ENCODE measurements at regions not wholly inside any gene's neighbourhood (a gene's known extent, or its start where the extent isn't known, plus 50 kb on each side); places are given as distances from the start of the nearest gene placed in this dataset.

DNA sequence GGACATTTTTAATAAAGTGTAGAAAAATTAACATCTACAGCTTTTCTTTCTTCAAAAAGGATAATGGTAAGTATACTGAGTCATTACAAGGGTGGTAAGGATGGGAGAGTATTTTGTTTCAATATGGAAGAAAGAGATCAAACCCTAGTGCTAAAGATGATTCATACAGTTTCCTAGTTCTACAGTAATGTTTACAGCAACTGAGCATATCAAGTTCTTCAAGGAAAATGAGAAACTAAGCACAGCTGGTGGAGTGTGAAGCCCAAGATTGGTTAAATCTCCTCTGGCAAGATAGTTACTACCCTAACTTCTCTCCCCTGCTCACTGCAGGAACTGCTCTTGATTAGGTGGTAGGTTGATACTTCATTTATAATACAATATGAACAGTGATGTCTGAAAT, 467.5 kb downstream of the XIRP2 start:
- H3K27me3 ChIP-seq (ENCODE audit: control insufficient read depth, insufficient read depth, low read length): no peaks in the 10 kb centered on the region
- H3K9me3 ChIP-seq (ENCODE audit: control insufficient read depth, insufficient read depth, low read length): peaks cover under 1% of the 10 kb centered on the region
- H3K4me3 Mint-ChIP-seq: no peak overlapping the region
- TF ChIP-seq, protein P1, sequence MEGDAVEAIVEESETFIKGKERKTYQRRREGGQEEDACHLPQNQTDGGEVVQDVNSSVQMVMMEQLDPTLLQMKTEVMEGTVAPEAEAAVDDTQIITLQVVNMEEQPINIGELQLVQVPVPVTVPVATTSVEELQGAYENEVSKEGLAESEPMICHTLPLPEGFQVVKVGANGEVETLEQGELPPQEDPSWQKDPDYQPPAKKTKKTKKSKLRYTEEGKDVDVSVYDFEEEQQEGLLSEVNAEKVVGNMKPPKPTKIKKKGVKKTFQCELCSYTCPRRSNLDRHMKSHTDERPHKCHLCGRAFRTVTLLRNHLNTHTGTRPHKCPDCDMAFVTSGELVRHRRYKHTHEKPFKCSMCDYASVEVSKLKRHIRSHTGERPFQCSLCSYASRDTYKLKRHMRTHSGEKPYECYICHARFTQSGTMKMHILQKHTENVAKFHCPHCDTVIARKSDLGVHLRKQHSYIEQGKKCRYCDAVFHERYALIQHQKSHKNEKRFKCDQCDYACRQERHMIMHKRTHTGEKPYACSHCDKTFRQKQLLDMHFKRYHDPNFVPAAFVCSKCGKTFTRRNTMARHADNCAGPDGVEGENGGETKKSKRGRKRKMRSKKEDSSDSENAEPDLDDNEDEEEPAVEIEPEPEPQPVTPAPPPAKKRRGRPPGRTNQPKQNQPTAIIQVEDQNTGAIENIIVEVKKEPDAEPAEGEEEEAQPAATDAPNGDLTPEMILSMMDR (IDR thresholded peaks at IDR 0.05): no peak
- H3K27ac Mint-ChIP-seq: no peak overlapping the region
- H3K4me1 ChIP-seq (ENCODE audit: control insufficient read depth, insufficient read depth, low read length): no peaks in the 10 kb centered on the region
- no peak for DNase-seq
- ATAC-seq: no peak
- H3K27ac ChIP-seq (ENCODE audit: low read length): no peak overlapping the region
- H3K4me1 Mint-ChIP-seq: no peaks in the 10 kb centered on the region
- no peak overlapping the region for H3K4me3 ChIP-seq (ENCODE audit: low read length)
- intact Hi-C loops (cut with micrococcal nuclease): no loop called here
- no peaks in the 10 kb centered on the region for H3K27me3 Mint-ChIP-seq (ENCODE audit: low read depth in 2 of 2)
- H3K9me3 Mint-ChIP-seq: peaks cover 0 to 4% of the 10 kb centered on the region in 2 donors
- no peaks in the 10 kb centered on the region for H3K36me3 Mint-ChIP-seq
- H3K36me3 ChIP-seq (ENCODE audit: control insufficient read depth, insufficient read depth, low read length): no peaks in the 10 kb centered on the region

DNA sequence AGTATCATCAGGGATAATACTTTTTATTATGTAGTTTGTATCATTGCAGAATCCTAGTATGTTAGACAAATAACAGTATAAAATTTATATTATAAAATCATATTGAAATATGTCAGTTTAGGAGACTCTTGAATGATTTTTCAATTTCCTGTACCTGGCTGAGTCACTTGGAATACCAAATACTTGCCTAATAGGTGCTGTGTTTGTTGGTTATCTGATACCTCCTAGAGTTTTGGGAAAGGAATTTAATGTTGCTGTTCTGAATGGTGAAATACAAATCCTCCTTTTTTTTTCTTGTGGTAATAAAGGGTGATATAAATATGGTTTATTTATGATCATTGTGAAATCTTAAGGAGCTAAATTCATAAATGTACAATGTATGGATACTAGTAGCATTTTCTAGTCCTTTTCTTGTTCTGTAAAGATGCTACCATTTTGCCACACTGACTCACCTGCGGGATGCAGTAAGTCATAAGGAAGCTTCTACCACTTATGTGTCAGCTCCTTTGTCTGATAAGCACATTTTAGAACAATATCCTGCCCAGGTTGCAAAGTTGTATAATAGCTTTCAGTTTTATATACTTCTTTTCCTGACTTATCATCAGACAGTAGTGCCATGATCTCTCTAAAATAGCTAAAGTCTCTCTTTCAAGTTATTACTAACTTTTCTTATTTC, 465.5 kb downstream of the XIRP2 start:
- Histone ChIP-seq H3K36me3 (ENCODE audit: control insufficient read depth, insufficient read depth, low read length) (no peaks in the 10 kb centered on the region), H3K4me1 (ENCODE audit: control insufficient read depth, insufficient read depth, low read length) (no peaks in the 10 kb centered on the region), H3K4me3 (ENCODE audit: low read length) (no peak overlapping the region), H3K9me3 (ENCODE audit: control insufficient read depth, insufficient read depth, low read length) (peaks cover 2% of the 10 kb centered on the region), H3K27me3 (ENCODE audit: control insufficient read depth, insufficient read depth, low read length) (no peaks in the 10 kb centered on the region), H3K27ac (ENCODE audit: low read length) (no peak overlapping the region)
- TF ChIP-seq, protein P1 (IDR thresholded peaks at IDR 0.05): no peak
- Mint-ChIP-seq H3K36me3 (no peaks in the 10 kb centered on the region), H3K9me3 (peaks cover 2 to 4% of the 10 kb centered on the region in 2 donors), H3K27me3 (ENCODE audit: low read depth in 2 of 2) (no peaks in the 10 kb centered on the region), H3K4me1 (no peaks in the 10 kb centered on the region), H3K27ac (no peak overlapping the region), H3K4me3 (no peak overlapping the region)
- DNase-seq: no peak
- intact Hi-C loops (cut with micrococcal nuclease): no loop called here
- no peak for ATAC-seq
- 82% methylated on average over 1 of the region's 1 CpG for WGBS (ENCODE audit: insufficient coverage)

DNA sequence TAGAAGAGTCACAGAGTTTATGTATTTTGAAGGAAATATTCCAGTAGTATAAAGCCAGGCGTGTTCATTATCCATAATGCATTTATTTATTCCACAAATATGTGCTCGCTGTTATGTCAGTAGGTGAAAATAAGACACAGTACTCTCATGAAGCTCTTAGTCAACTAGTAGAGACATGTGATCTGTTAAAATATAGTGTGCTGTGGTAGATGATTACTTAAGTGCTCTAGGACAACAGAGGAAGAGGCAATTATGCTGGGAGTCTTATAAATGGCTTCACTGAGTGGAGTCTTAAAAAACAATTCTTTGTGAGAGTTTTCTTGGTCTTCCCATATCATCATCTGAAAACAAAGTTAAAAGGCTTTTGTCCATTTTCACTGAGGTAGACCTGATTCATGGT, 457.3 kb downstream of the XIRP2 start:
- no peak for DNase-seq
- Mint-ChIP-seq H3K4me1 (no peaks in the 10 kb centered on the region), H3K36me3 (no peaks in the 10 kb centered on the region), H3K4me3 (no peak overlapping the region), H3K27ac (no peak overlapping the region), H3K9me3 (peaks cover 2 to 4% of the 10 kb centered on the region in 2 donors), H3K27me3 (ENCODE audit: low read depth in 2 of 2) (no peaks in the 10 kb centered on the region)
- intact Hi-C loops (cut with micrococcal nuclease): no loop called here
- H3K36me3 ChIP-seq (ENCODE audit: control insufficient read depth, insufficient read depth, low read length): no peaks in the 10 kb centered on the region
- no peaks in the 10 kb centered on the region for H3K9me3 ChIP-seq (ENCODE audit: control insufficient read depth, insufficient read depth, low read length)
- no peak overlapping the region for H3K4me3 ChIP-seq (ENCODE audit: low read length)
- H3K27me3 ChIP-seq (ENCODE audit: control insufficient read depth, insufficient read depth, low read length): no peaks in the 10 kb centered on the region
- H3K4me1 ChIP-seq (ENCODE audit: control insufficient read depth, insufficient read depth, low read length): no peaks in the 10 kb centered on the region
- TF ChIP-seq, protein P1 (IDR thresholded peaks at IDR 0.05): no peak
- no peak overlapping the region for H3K27ac ChIP-seq (ENCODE audit: low read length)
- WGBS (ENCODE audit: insufficient coverage): no CpG with 5 or more reads among the region's 2 CpGs
- no peak for ATAC-seq

DNA sequence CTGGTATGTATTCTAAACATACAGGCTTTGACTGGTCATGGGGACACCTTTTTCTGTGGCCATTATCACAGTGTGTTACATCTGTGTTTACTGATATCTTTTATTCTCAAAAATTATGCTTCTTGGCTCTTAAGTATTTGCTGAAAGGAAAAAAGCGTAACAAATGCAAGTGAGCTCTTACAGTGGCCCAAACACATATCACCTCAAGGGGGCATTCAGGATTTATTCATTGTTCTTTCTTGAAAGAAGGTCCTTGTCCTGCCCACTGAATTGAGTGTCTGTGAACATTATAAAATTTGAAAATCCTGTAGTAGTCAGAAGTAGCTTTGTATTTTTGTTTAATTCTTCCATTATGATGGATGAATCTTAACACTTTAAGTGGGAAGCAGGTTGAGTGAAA, 454.5 kb downstream of the XIRP2 start:
- H3K9me3 Mint-ChIP-seq: peaks cover 4 to 5% of the 10 kb centered on the region in 2 donors
- no peak for DNase-seq
- H3K36me3 Mint-ChIP-seq: no peaks in the 10 kb centered on the region
- no peaks in the 10 kb centered on the region for H3K4me1 Mint-ChIP-seq
- no peak overlapping the region for H3K27ac Mint-ChIP-seq
- no peak overlapping the region for H3K4me3 ChIP-seq (ENCODE audit: low read length)
- no peaks in the 10 kb centered on the region for H3K4me1 ChIP-seq (ENCODE audit: control insufficient read depth, insufficient read depth, low read length)
- no peaks in the 10 kb centered on the region for H3K27me3 Mint-ChIP-seq (ENCODE audit: low read depth in 2 of 2)
- no peak for ATAC-seq
- no peaks in the 10 kb centered on the region for H3K27me3 ChIP-seq (ENCODE audit: control insufficient read depth, insufficient read depth, low read length)
- no peaks in the 10 kb centered on the region for H3K9me3 ChIP-seq (ENCODE audit: control insufficient read depth, insufficient read depth, low read length)
- no peak overlapping the region for H3K4me3 Mint-ChIP-seq
- H3K27ac ChIP-seq (ENCODE audit: low read length): no peak overlapping the region
- no peaks in the 10 kb centered on the region for H3K36me3 ChIP-seq (ENCODE audit: control insufficient read depth, insufficient read depth, low read length)
- intact Hi-C loops (cut with micrococcal nuclease): no loop called here
- no CpG with 5 or more reads among the region's 1 CpG for WGBS (ENCODE audit: insufficient coverage)
- TF ChIP-seq, protein P1 (IDR thresholded peaks at IDR 0.05): no peak
